Right atrium auricular region (tissue), 2 donors: ENCODE measurements at regions not wholly inside any gene's neighbourhood (a gene's known extent, or its start where the extent isn't known, plus 50 kb on each side); places are given as distances from the start of the nearest gene placed in this dataset.
A peak's percentile ranks its signal among the peaks of the same experiment; 100 is the strongest.

Experiments used
- DNase-seq: peaks from one replicate; pipeline ENCODE4 v3.0.0-alpha.2; 2019; ENCODE audit warnings: low spot score
- H3K27ac ChIP-seq, 2 donors: fragments of 200-600 bp; sonication (generic); 1 replicate in 1 of 2; 2 replicates in 1 of 2; pipeline ENCODE4 v1.5.1; 2016 to 2019
- H3K27me3 ChIP-seq, 2 donors: fragments of 200-600 bp; sonication (generic); one replicate each; pipeline versions ENCODE4 v1.5.1 to v1.6.0; 2017 to 2019
- H3K36me3 ChIP-seq: fragments of 200-600 bp; sonication (generic); one replicate; pipeline ENCODE4 v1.5.1; 2016
- H3K4me1 ChIP-seq, 2 donors: fragments of 200-600 bp; sonication (generic); one replicate each; pipeline versions ENCODE4 v1.5.1 to v1.6.0; 2017 to 2019
- H3K4me3 ChIP-seq, 2 donors: fragments of 200-600 bp; sonication (generic); 1 replicate in 1 of 2; 2 replicates in 1 of 2; pipeline ENCODE4 v1.5.1; 2017 to 2019; ENCODE audit warnings: mild to moderate bottlenecking in 1 of 2, moderate library complexity in 1 of 2
- H3K9me3 ChIP-seq, 2 donors: fragments of 200-600 bp; sonication (generic); one replicate each; pipeline ENCODE4 v1.5.1; 2019
- TF ChIP-seq, protein P1 (sequence below), 2 donors: fragments of 200-600 bp; sonication (generic); IDR thresholded peaks; one replicate each; pipeline ENCODE4 v1.5.1; 2019; ENCODE audit warnings: antibody characterized with exemption in 2 of 2

DNA sequence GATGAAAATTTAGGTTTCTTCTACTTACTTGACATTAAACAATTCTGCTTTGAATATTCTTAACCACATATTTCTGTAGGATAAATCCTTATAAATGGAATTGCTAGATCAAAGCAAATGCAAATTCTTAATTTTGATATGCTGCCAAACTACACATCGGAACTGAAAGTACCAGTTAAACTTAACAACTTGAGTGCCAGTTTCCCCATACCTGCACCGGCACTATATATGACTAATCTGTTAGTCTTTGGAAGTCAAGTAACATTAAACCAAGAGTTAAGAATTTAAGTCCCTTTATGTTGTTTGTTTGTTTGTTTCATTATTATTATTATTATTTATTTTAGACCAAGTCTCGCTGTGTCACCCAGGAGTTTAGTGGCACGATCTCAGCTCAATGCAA, 103.9 kb upstream of the AKAP13 start:
- TF ChIP-seq, protein P1, sequence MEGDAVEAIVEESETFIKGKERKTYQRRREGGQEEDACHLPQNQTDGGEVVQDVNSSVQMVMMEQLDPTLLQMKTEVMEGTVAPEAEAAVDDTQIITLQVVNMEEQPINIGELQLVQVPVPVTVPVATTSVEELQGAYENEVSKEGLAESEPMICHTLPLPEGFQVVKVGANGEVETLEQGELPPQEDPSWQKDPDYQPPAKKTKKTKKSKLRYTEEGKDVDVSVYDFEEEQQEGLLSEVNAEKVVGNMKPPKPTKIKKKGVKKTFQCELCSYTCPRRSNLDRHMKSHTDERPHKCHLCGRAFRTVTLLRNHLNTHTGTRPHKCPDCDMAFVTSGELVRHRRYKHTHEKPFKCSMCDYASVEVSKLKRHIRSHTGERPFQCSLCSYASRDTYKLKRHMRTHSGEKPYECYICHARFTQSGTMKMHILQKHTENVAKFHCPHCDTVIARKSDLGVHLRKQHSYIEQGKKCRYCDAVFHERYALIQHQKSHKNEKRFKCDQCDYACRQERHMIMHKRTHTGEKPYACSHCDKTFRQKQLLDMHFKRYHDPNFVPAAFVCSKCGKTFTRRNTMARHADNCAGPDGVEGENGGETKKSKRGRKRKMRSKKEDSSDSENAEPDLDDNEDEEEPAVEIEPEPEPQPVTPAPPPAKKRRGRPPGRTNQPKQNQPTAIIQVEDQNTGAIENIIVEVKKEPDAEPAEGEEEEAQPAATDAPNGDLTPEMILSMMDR (IDR thresholded peaks at IDR 0.05): no peak
- no peak overlapping the region for H3K4me3 ChIP-seq
- H3K27ac ChIP-seq: no peak overlapping the region

DNA sequence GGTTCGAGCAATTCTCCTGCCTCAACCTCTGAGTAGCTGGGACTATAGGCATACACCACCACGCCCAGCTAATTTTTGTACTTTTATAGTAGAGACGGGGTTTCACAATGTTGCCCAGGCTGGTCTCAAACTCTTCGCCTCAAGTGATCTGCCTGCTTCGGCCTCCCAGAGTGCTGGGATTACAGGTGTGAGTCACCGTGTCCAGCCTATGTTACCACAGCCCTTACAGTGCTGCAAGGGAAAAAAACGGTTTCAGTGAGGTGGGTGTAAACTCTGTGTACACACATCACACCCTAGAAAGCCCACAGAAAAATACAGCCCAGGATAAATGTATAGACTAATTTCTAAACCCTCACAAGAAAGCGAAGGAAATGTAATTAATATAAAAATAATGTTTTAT, 103.5 kb upstream of the AKAP13 start:
- H3K9me3 ChIP-seq: no peaks in the 10 kb centered on the region
- H3K27ac ChIP-seq: no peak overlapping the region
- no peaks in the 10 kb centered on the region for H3K4me1 ChIP-seq
- TF ChIP-seq, protein P1 (IDR thresholded peaks at IDR 0.05): no peak
- no peak for DNase-seq
- no peaks in the 10 kb centered on the region for H3K27me3 ChIP-seq
- no peaks in the 10 kb centered on the region for H3K36me3 ChIP-seq
- no peak overlapping the region for H3K4me3 ChIP-seq

More for the DNA sequence above, 103.9 kb upstream of the AKAP13 start:
- no peak for DNase-seq
- H3K4me1 ChIP-seq: no peaks in the 10 kb centered on the region
- no peaks in the 10 kb centered on the region for H3K36me3 ChIP-seq
- no peaks in the 10 kb centered on the region for H3K27me3 ChIP-seq
- no peaks in the 10 kb centered on the region for H3K9me3 ChIP-seq

DNA sequence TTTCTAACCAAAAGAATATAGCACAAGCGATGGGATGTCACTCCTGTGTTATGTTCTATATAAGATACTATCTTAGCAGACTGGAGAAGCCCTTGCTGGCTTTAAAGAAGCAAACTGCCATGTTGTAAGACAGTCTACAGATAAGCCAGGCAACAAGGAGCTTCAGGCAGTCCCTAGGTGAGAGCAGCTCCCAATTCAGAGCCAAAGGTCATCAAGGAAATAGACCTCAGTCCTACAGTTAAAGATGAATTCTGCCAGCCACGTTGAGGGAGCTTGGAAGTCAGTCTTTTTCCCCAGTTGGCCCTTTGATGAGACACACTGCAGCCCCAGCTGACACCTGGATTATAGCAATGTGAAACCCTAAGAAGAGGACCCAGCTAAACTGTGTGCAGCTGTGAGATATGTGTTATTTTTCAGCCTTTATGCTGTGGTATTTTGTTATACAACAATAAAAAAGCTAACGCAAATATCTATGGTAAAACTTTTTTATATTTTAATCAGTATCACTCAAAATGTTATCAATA, 102.5 kb upstream of the AKAP13 start:
- Histone ChIP-seq H3K27ac (no peak overlapping the region), H3K36me3 (no peaks in the 10 kb centered on the region), H3K4me1 (peaks cover 0 to 4% of the 10 kb centered on the region in 2 donors), H3K9me3 (no peaks in the 10 kb centered on the region), H3K27me3 (no peaks in the 10 kb centered on the region), H3K4me3 (no peak overlapping the region)
- no peak for DNase-seq
- TF ChIP-seq, protein P1 (IDR thresholded peaks at IDR 0.05): no peak

DNA sequence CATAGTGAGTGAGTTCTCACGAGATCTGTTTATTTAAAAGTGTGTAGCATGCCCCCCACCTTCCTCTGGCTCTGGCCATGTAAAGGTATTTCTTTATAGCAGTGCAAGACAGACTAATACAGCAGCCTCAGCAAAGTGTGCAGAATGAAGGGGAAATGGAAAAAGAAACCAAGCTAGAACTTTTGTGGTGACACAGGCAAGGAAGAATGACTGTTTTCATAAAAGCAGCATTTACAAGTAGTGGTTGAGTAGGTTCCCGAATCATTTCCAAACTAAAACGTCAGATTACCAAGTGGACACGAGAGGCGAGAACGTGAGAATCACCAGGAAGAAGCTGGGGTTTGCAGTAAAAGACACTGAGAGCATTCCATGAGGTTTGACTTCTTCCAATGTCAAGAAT, 100.2 kb upstream of the AKAP13 start:
- TF ChIP-seq, protein P1 (IDR thresholded peaks at IDR 0.05): no peak
- H3K36me3 ChIP-seq: no peaks in the 10 kb centered on the region
- H3K27ac ChIP-seq: no peak overlapping the region
- DNase-seq: peak; percentile 4
- no peaks in the 10 kb centered on the region for H3K9me3 ChIP-seq
- peaks cover 0 to 4% of the 10 kb centered on the region in 2 donors for H3K4me1 ChIP-seq
- H3K27me3 ChIP-seq: no peaks in the 10 kb centered on the region
- no peak overlapping the region for H3K4me3 ChIP-seq

DNA sequence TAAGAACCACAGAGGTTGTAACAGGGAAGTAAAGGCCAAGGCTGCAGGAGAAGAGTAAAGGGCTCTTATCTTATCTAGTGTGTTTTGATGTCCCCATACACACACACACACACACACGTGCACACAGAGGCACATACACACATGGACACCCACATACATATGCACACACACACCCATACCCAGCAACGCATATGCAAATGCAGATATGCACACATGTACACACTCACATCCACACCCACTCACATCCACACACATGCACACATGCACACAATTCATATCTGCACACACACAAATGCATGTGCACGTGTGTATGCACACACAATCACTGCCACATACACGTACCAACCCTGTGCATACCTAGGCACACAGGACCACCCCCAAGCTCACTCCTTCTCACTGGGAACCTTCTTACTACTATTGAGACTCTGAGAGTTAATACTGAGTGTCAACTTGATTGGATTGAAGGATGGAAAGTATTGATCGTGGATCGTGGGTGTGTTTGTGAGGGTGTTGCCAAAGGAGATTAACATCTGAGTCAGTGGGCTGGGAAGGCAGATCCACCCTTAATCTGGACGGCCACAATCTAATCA, 99.0 kb upstream of the AKAP13 start:
- no peaks in the 10 kb centered on the region for H3K36me3 ChIP-seq
- DNase-seq: peak; percentile 43
- TF ChIP-seq, protein P1 (IDR thresholded peaks at IDR 0.05): no peak
- H3K4me1 ChIP-seq: peaks cover 0 to 4% of the 10 kb centered on the region in 2 donors
- no peak overlapping the region for H3K27ac ChIP-seq
- no peaks in the 10 kb centered on the region for H3K9me3 ChIP-seq
- no peak overlapping the region for H3K4me3 ChIP-seq
- H3K27me3 ChIP-seq: no peaks in the 10 kb centered on the region
